HCT116 (cell line): ENCODE measurements at regions not wholly inside any gene's neighbourhood (a gene's known extent, or its start where the extent isn't known, plus 50 kb on each side); places are given as distances from the start of the nearest gene placed in this dataset.

Source experiments
- ATAC-seq: fragments of 200-7000 bp; cut with Tn5 transposase; 2 replicates; pipeline ENCODE4 v1.9.1; 2020; ENCODE audit warnings: mild to moderate bottlenecking, moderate library complexity
- BruUV-seq: library from RNA; stranded (reverse); fragments of 400-500 nt; replicated peaks from 2 replicates; lab custom pipeline; 2021; lab: Mats Ljungman, UMichigan
- CTCF ChIA-PET: fragments of 300-600 bp; sonication (Branson Sonifier 250); formaldehyde crosslinking; loops from one replicate; lab custom pipeline; 2021; ENCODE audit warnings: antibody characterized with exemption; lab: Charles Lee
- POLR2A ChIA-PET: fragments of 300-600, 350-600 bp; sonication (Branson Sonifier 250); formaldehyde crosslinking; loops from one replicate; lab custom pipeline; 2021; ENCODE audit warnings: antibody characterized with exemption; lab: Charles Lee
- RAD21 ChIA-PET, 2 experiments: fragments of 300-600 bp; sonication (Branson Sonifier 250); formaldehyde crosslinking; loops; one replicate each; lab custom pipeline; 2023; ENCODE audit warnings: low total read pairs in 2 of 2; ENCODE audit not compliant: uncharacterized antibody in 2 of 2, unreplicated experiment in 2 of 2, low non-redundant PET in 1 of 2; lab: Charles Lee
- DNase-seq: peaks from one replicate; pipeline ENCODE4 v3.0.0-alpha.2; 2010; ENCODE audit warnings: low read depth, low spot score
- H2AFZ ChIP-seq: fragments of 200-600 bp; shearing (Covaris generic), sonication (generic); 2 replicates; pipeline ENCODE4 v1.6.1; 2017; ENCODE audit warnings: low read depth, mixed run types, mixed read lengths, antibody characterized with exemption, low read length; ENCODE audit not compliant: poor library complexity, severe bottlenecking
- H3K27ac ChIP-seq: 2 replicates; pipeline ENCODE4 v1.5.1; 2012; ENCODE audit warnings: low read depth, low read length
- H3K27me3 ChIP-seq: fragments of 200-600 bp; sonication (generic); 2 replicates; pipeline ENCODE4 v1.6.1; 2016; ENCODE audit warnings: mixed run types, low read length, mixed read lengths; ENCODE audit not compliant: insufficient read depth
- H3K36me3 ChIP-seq, 2 experiments: fragments of 200-500 bp in 1 of 2; fragments of 200-600 bp in 1 of 2; sonication (Bioruptor generic) in 1 of 2; sonication (generic) in 1 of 2; 2 replicates each; pipeline versions ENCODE4 v1.5.1 to v1.6.1; 2014 to 2016; ENCODE audit warnings: low read length in 2 of 2, inconsistent platforms in 1 of 2, mixed read lengths in 1 of 2, mixed run types in 1 of 2; ENCODE audit not compliant: insufficient read depth in 2 of 2, control insufficient read depth in 1 of 2
- H3K4me1 ChIP-seq, 2 experiments: fragments of 200-600 bp in 1 of 2; sonication (generic) in 1 of 2; 2 replicates each; pipeline versions ENCODE4 v1.5.1 to v1.6.1; 2012 to 2017; ENCODE audit warnings: low read length in 2 of 2, inconsistent platforms in 1 of 2, mild to moderate bottlenecking in 1 of 2, mixed read lengths in 1 of 2, mixed run types in 1 of 2, moderate library complexity in 1 of 2; ENCODE audit not compliant: insufficient read depth in 2 of 2, control insufficient read depth in 1 of 2
- H3K4me2 ChIP-seq: fragments of 200-600 bp; sonication (generic); 2 replicates; pipeline ENCODE4 v1.6.1; 2017; ENCODE audit warnings: mixed run types, low read length, mixed read lengths
- H3K4me3 ChIP-seq, 2 experiments: fragments of 200-600 bp in 1 of 2; sonication (generic) in 1 of 2; replicated peaks in 1 of 2; 2 replicates each; pipeline ENCODE4 v1.5.1; 2011 to 2016; ENCODE audit warnings: low read length in 2 of 2, control low read depth in 1 of 2, low read depth in 1 of 2, mild to moderate bottlenecking in 1 of 2, mixed read lengths in 1 of 2, mixed run types in 1 of 2
- H3K79me2 ChIP-seq: fragments of 200-600 bp; sonication (generic); 2 replicates; pipeline ENCODE4 v1.6.1; 2017; ENCODE audit warnings: mild to moderate bottlenecking, mixed run types, low read length, moderate library complexity, mixed read lengths; ENCODE audit not compliant: insufficient read depth
- H3K9ac ChIP-seq: fragments of 200-600 bp; sonication (generic); 2 replicates; pipeline ENCODE4 v1.6.1; 2016; ENCODE audit warnings: low read length, mixed read lengths
- H3K9me2 ChIP-seq: fragments of 200-600 bp; sonication (generic), shearing (Covaris generic); 2 replicates; pipeline ENCODE4 v1.6.1; 2017; ENCODE audit warnings: mixed run types, mild to moderate bottlenecking, moderate library complexity; ENCODE audit not compliant: insufficient read depth
- H3K9me3 ChIP-seq, 2 experiments: fragments of 200-500 bp in 1 of 2; fragments of 200-600 bp in 1 of 2; sonication (Bioruptor generic) in 1 of 2; sonication (generic) in 1 of 2; 2 replicates each; pipeline ENCODE4 v1.6.1; 2014 to 2017; ENCODE audit warnings: low read length in 2 of 2, mixed read lengths in 2 of 2, inconsistent platforms in 1 of 2, low read depth in 1 of 2, mild to moderate bottlenecking in 1 of 2, mixed run types in 1 of 2, moderate library complexity in 1 of 2; ENCODE audit not compliant: control insufficient read depth in 1 of 2, insufficient read depth in 1 of 2
- H4K20me1 ChIP-seq: fragments of 200-600 bp; sonication (generic), shearing (Covaris generic); 2 replicates; pipeline ENCODE4 v1.6.1; 2017; ENCODE audit warnings: mixed run types, mild to moderate bottlenecking, moderate library complexity; ENCODE audit not compliant: insufficient read depth
- CTCF ChIP-seq, 3 experiments: fragments of 200-600 bp in 1 of 3; sonication (generic) in 1 of 3; IDR thresholded peaks in 2 of 3; conservative IDR thresholded peaks in 1 of 3; 2 replicates each; pipeline ENCODE4 v1.5.1; 2012 to 2017; ENCODE audit warnings: low read depth in 2 of 3, low read length in 2 of 3, antibody characterized with exemption in 1 of 3, borderline replicate concordance in 1 of 3, control low read depth in 1 of 3, mild to moderate bottlenecking in 1 of 3, mixed read lengths in 1 of 3, mixed run types in 1 of 3, moderate library complexity in 1 of 3; ENCODE audit not compliant: insufficient read depth in 1 of 3
- EGR1 ChIP-seq: IDR thresholded peaks from 2 replicates; pipeline ENCODE4 v1.6.1; 2012; ENCODE audit warnings: low read depth
- ELF1 ChIP-seq: IDR thresholded peaks from 2 replicates; pipeline ENCODE4 v1.6.1; 2012; ENCODE audit warnings: low read depth, borderline replicate concordance
- EZH2 ChIP-seq: fragments of 200-600 bp; sonication (generic); IDR thresholded peaks from 2 replicates; pipeline ENCODE4 v1.6.1; 2017; ENCODE audit warnings: antibody characterized with exemption, mixed run types
- FOSL1 ChIP-seq: IDR thresholded peaks from 2 replicates; pipeline ENCODE4 v1.6.1; 2012; ENCODE audit warnings: low read depth
- POLR2A ChIP-seq: IDR thresholded peaks from 2 replicates; pipeline ENCODE4 v1.7.0; 2011; ENCODE audit warnings: borderline replicate concordance; ENCODE audit not compliant: insufficient read depth, insufficient read length; ENCODE audit errors: extremely low read depth
- RAD21 ChIP-seq: IDR thresholded peaks from 2 replicates; pipeline ENCODE4 v1.6.1; 2012; ENCODE audit warnings: low read depth, mild to moderate bottlenecking
- REST ChIP-seq: IDR thresholded peaks from 2 replicates; pipeline ENCODE4 v1.6.1; 2012; ENCODE audit warnings: low read depth
- SIN3A ChIP-seq: IDR thresholded peaks from 2 replicates; pipeline ENCODE4 v1.6.1; 2012; ENCODE audit warnings: low read depth
- SP1 ChIP-seq: IDR thresholded peaks from 2 replicates; pipeline ENCODE4 v1.6.1; 2012; ENCODE audit warnings: low read depth
- SRF ChIP-seq: IDR thresholded peaks from 2 replicates; pipeline ENCODE4 v1.6.1; 2012; ENCODE audit warnings: low read depth
- ZFX ChIP-seq: fragments of 450-650 bp; IDR thresholded peaks from 2 replicates; pipeline ENCODE4 v1.6.1; 2017
- intact Hi-C: fragments of 100-400 bp; cut with micrococcal nuclease; formaldehyde crosslinking; loops from 2 replicates; pipeline ENCODE4 v1.10.0; 2022
- TF ChIP-seq, protein P1 (sequence below): IDR thresholded peaks from 2 replicates; pipeline ENCODE4 v1.6.1; 2011; ENCODE audit warnings: mild to moderate bottlenecking, low read length, moderate library complexity; ENCODE audit not compliant: insufficient replicate concordance; ENCODE audit errors: extremely low read depth

DNA sequence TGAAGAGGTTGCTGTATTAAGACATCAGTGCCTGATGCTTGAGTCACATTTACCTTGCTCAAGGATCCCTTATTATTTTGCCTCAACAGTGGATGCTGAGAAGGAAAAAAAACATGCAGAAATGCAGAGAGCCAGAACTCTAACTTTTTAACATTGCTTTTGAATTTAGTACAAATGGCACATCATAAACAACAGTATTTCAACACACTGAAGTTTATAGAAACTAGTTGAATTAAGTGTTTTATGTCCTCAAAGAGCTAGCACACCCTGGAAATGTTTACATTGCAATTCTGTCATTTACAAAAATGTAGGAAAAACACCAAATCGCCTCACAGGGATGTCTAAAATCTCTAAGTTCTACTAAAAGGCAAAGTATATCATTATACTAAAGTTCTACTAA is 69.5 kb upstream of the BLTP1 start:
- BruUV-seq = no TSS peak

More for the DNA sequence above, 69.5 kb upstream of the BLTP1 start:
- CTCF ChIA-PET = no interaction called here
- no peaks in the 10 kb centered on the region for H4K20me1 ChIP-seq
- no peak overlapping the region for H3K4me3 ChIP-seq
- H3K4me1 ChIP-seq = no peaks in the 10 kb centered on the region
- H3K9me2 ChIP-seq = no peaks in the 10 kb centered on the region
- no peak for ATAC-seq
- no peak overlapping the region for H3K9ac ChIP-seq
- no peak overlapping the region for H3K27ac ChIP-seq
- no peaks in the 10 kb centered on the region for H3K79me2 ChIP-seq
- H3K27me3 ChIP-seq = no peaks in the 10 kb centered on the region
- no peaks in the 10 kb centered on the region for H3K9me3 ChIP-seq
- no peak for TF ChIP-seq SIN3A
- TF ChIP-seq SP1 = no peak
- no peak for TF ChIP-seq CTCF (IDR thresholded peaks at IDR 0.05 in 2 of 3, conservative IDR thresholded peaks at IDR 0.05 in 1 of 3; ENCODE audit: borderline replicate concordance in 1 of 3, insufficient read depth in 1 of 3, low read depth in 2 of 3, low read length in 2 of 3)
- TF ChIP-seq ZFX = no peak
- no peak for TF ChIP-seq RAD21
- no peak for TF ChIP-seq POLR2A
- no peak for TF ChIP-seq REST
- TF ChIP-seq ELF1 = no peak
- no peak for TF ChIP-seq SRF
- TF ChIP-seq FOSL1 = no peak
- TF ChIP-seq EGR1 = no peak
- TF ChIP-seq, protein P1, sequence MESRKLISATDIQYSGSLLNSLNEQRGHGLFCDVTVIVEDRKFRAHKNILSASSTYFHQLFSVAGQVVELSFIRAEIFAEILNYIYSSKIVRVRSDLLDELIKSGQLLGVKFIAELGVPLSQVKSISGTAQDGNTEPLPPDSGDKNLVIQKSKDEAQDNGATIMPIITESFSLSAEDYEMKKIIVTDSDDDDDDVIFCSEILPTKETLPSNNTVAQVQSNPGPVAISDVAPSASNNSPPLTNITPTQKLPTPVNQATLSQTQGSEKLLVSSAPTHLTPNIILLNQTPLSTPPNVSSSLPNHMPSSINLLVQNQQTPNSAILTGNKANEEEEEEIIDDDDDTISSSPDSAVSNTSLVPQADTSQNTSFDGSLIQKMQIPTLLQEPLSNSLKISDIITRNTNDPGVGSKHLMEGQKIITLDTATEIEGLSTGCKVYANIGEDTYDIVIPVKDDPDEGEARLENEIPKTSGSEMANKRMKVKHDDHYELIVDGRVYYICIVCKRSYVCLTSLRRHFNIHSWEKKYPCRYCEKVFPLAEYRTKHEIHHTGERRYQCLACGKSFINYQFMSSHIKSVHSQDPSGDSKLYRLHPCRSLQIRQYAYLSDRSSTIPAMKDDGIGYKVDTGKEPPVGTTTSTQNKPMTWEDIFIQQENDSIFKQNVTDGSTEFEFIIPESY = no peak
- no peak for TF ChIP-seq EZH2
- TF ChIP-seq, all 23 proteins: peak for 0
- DNase-seq = no peak
- ChIA-PET RAD21 (no interaction called here), POLR2A (no interaction called here)
- Histone ChIP-seq H3K36me3 (no peaks in the 10 kb centered on the region), H2AFZ (no peak overlapping the region), H3K4me2 (no peak overlapping the region)
- intact Hi-C loops = no loop called here
